ENCODE measurements at regions not wholly inside any gene's neighbourhood (a gene's known extent, or its start where the extent isn't known, plus 50 kb on each side); places are given as distances from the start of the nearest gene placed in this dataset.

GRCh38 chr14:89485264-89485663, 68.2 kb upstream of the FOXN3 start:
- Histone ChIP-seq H3K4me1 (replicated peaks; ENCODE audit: insufficient read depth) (no peaks in the 10 kb centered on the region), H3K4me3 (no peak overlapping the region), H3F3A (ENCODE audit: insufficient read depth, low read depth) (no peaks in the 10 kb centered on the region), H3K36me3 (ENCODE audit: low read depth) (no peaks in the 10 kb centered on the region), H3K27me3 (ENCODE audit: insufficient read depth, low read depth) (peaks cover 19% of the 10 kb centered on the region), H3K9me2 (ENCODE audit: insufficient read depth) (no peaks in the 10 kb centered on the region), H3K4me2 (no peak overlapping the region), H4K20me1 (ENCODE audit: insufficient read depth) (no peaks in the 10 kb centered on the region), H2AFZ (no peak overlapping the region), H3K27ac (no peak overlapping the region), H3K9me3 (ENCODE audit: insufficient read depth, low read depth) (no peaks in the 10 kb centered on the region), H3K79me2 (ENCODE audit: low read depth) (no peaks in the 10 kb centered on the region)
- ChIA-PET POLR2A (ENCODE audit: unreplicated experiment) (no interaction called here), CTCF (no interaction called here)
- intact Hi-C loops (cut with micrococcal nuclease; ENCODE audit: unreplicated experiment) = no loop called here
- BruUV-seq (replicated peaks) = no TSS peak
- no peak for DNase-seq
- TF ChIP-seq, protein P1, sequence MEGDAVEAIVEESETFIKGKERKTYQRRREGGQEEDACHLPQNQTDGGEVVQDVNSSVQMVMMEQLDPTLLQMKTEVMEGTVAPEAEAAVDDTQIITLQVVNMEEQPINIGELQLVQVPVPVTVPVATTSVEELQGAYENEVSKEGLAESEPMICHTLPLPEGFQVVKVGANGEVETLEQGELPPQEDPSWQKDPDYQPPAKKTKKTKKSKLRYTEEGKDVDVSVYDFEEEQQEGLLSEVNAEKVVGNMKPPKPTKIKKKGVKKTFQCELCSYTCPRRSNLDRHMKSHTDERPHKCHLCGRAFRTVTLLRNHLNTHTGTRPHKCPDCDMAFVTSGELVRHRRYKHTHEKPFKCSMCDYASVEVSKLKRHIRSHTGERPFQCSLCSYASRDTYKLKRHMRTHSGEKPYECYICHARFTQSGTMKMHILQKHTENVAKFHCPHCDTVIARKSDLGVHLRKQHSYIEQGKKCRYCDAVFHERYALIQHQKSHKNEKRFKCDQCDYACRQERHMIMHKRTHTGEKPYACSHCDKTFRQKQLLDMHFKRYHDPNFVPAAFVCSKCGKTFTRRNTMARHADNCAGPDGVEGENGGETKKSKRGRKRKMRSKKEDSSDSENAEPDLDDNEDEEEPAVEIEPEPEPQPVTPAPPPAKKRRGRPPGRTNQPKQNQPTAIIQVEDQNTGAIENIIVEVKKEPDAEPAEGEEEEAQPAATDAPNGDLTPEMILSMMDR (conservative IDR thresholded peaks at IDR 0.05) = no peak
- TF ChIP-seq EZH2 (IDR thresholded peaks at IDR 0.05; ENCODE audit: low read depth) = no peak

- no TSS peak for BruUV-seq (replicated peaks)
- ChIA-PET POLR2A (ENCODE audit: unreplicated experiment) (no interaction called here), CTCF (no interaction called here)
- intact Hi-C loops (cut with micrococcal nuclease; ENCODE audit: unreplicated experiment) = no loop called here
- Histone ChIP-seq H3K9me2 (ENCODE audit: insufficient read depth) (no peaks in the 10 kb centered on the region), H3K36me3 (ENCODE audit: low read depth) (no peaks in the 10 kb centered on the region), H3K9me3 (ENCODE audit: insufficient read depth, low read depth) (no peaks in the 10 kb centered on the region), H4K20me1 (ENCODE audit: insufficient read depth) (no peaks in the 10 kb centered on the region), H3K79me2 (ENCODE audit: low read depth) (no peaks in the 10 kb centered on the region), H3K27me3 (ENCODE audit: insufficient read depth, low read depth) (peaks cover 10% of the 10 kb centered on the region; the same call in 1 of the 2 replicates), H3K27ac (no peak overlapping the region), H3F3A (ENCODE audit: insufficient read depth, low read depth) (no peaks in the 10 kb centered on the region), H3K4me2 (no peak overlapping the region), H3K4me3 (no peak overlapping the region), H2AFZ (no peak overlapping the region), H3K4me1 (replicated peaks; ENCODE audit: insufficient read depth) (no peaks in the 10 kb centered on the region)
- TF ChIP-seq EZH2 (IDR thresholded peaks at IDR 0.05; ENCODE audit: low read depth) = no peak
- TF ChIP-seq, protein P1 (conservative IDR thresholded peaks at IDR 0.05) = no peak
- DNase-seq = no peak
Measured at GRCh38 chr14:89484051-89484844, 67.2 kb upstream of the FOXN3 start.

DNA sequence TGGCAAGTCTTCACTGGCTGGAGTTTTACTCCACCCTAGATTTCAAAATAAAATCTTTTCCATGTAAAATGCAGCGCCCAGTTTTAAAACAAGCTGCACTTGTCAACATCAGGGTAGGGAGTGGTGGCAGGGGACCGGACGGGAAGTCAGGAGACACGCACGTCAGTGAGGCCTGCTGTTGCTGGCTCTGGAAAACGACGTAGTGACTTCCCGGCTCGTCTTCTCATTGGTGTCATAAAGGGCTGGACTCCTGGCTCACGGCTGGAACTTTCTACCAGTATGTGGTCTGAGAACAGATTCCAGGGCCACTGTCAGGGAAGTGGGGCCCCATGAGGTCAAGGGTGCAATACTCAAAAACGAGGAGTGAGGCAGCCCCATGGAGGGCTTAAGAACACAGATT, 64.2 kb upstream of the FOXN3 start:
- TF ChIP-seq, protein P1 (conservative IDR thresholded peaks at IDR 0.05) = no peak
- no peak for TF ChIP-seq EZH2 (IDR thresholded peaks at IDR 0.05; ENCODE audit: low read depth)
- CTCF ChIA-PET = no interaction called here
- intact Hi-C loops (cut with micrococcal nuclease; ENCODE audit: unreplicated experiment) = no loop called here

More for the DNA sequence above, 64.2 kb upstream of the FOXN3 start:
- POLR2A ChIA-PET (ENCODE audit: unreplicated experiment) = no interaction called here
- H3K79me2 ChIP-seq (ENCODE audit: low read depth) = no peaks in the 10 kb centered on the region
- no peaks in the 10 kb centered on the region for H3K9me2 ChIP-seq (ENCODE audit: insufficient read depth)
- H3K27ac ChIP-seq = no peak overlapping the region
- BruUV-seq (replicated peaks) = no TSS peak
- H3K4me3 ChIP-seq = no peak overlapping the region
- no peaks in the 10 kb centered on the region for H3K36me3 ChIP-seq (ENCODE audit: low read depth)
- H3F3A ChIP-seq (ENCODE audit: insufficient read depth, low read depth) = no peaks in the 10 kb centered on the region
- H3K4me2 ChIP-seq = no peak overlapping the region
- no peaks in the 10 kb centered on the region for H3K4me1 ChIP-seq (replicated peaks; ENCODE audit: insufficient read depth)
- DNase-seq = no peak
- H3K27me3 ChIP-seq (ENCODE audit: insufficient read depth, low read depth) = no peaks in the 10 kb centered on the region
- no peaks in the 10 kb centered on the region for H3K9me3 ChIP-seq (ENCODE audit: insufficient read depth, low read depth)
- no peak overlapping the region for H2AFZ ChIP-seq
- no peaks in the 10 kb centered on the region for H4K20me1 ChIP-seq (ENCODE audit: insufficient read depth)
